Keratinocyte (primary cell): ENCODE measurements at regions not wholly inside any gene's neighbourhood (a gene's known extent, or its start where the extent isn't known, plus 50 kb on each side); places are given as distances from the start of the nearest gene placed in this dataset.

ENCODE experiments used
- DNase-seq: peaks from one replicate; pipeline ENCODE4 v3.0.0-alpha.2; 2011; ENCODE audit warnings: low read depth, missing footprints, low spot score
- FAIRE-seq: peaks from 2 replicates; lab custom pipeline; 2011; peaks lifted over from hg19 to GRCh38; lab: Jason Lieb, UNC
- H2AFZ ChIP-seq: 2 replicates; pipeline ENCODE4 v1.6.0; 2012; ENCODE audit warnings: low read length, control low read depth, inconsistent platforms; ENCODE audit not compliant: control insufficient read depth
- H3K27ac ChIP-seq: 2 replicates; pipeline ENCODE4 v1.5.1; 2011; ENCODE audit warnings: low read length; ENCODE audit not compliant: control insufficient read depth, insufficient read depth
- H3K27me3 ChIP-seq: 3 replicates; pipeline ENCODE4 v1.6.0; 2011; ENCODE audit warnings: low read length; ENCODE audit not compliant: control insufficient read depth, insufficient read depth; ENCODE audit errors: extremely low read depth
- H3K36me3 ChIP-seq, 2 experiments: 2 replicates in 1 of 2; 3 replicates in 1 of 2; pipeline ENCODE4 v1.5.1; 2011; ENCODE audit warnings: low read length in 2 of 2, mild to moderate bottlenecking in 1 of 2; ENCODE audit not compliant: control insufficient read depth in 2 of 2, insufficient read depth in 2 of 2; ENCODE audit errors: extremely low read depth in 1 of 2
- H3K4me1 ChIP-seq: 3 replicates; pipeline ENCODE4 v1.5.1; 2011; ENCODE audit warnings: low read length; ENCODE audit not compliant: control insufficient read depth, insufficient read depth; ENCODE audit errors: extremely low read depth
- H3K4me2 ChIP-seq: 3 replicates; pipeline ENCODE4 v1.6.0; 2011; ENCODE audit warnings: low read depth, low read length; ENCODE audit not compliant: control insufficient read depth, insufficient read depth; ENCODE audit errors: extremely low read depth
- H3K4me3 ChIP-seq, 3 experiments: fragments of 200-600 bp in 1 of 3; sonication (generic) in 1 of 3; 2 replicates in 2 of 3; 3 replicates in 1 of 3; pipeline ENCODE4 v1.5.1; 2011 to 2016; ENCODE audit warnings: low read length in 3 of 3, mild to moderate bottlenecking in 3 of 3, control low read depth in 2 of 3, inconsistent platforms in 1 of 3, low read depth in 1 of 3, mixed read lengths in 1 of 3, mixed run types in 1 of 3, moderate library complexity in 1 of 3; ENCODE audit not compliant: control insufficient read depth in 2 of 3, insufficient read depth in 2 of 3; ENCODE audit errors: extremely low read depth in 1 of 3
- H3K79me2 ChIP-seq: 2 replicates; pipeline ENCODE4 v1.6.0; 2012; ENCODE audit warnings: low read length; ENCODE audit not compliant: control insufficient read depth, insufficient read depth
- H3K9ac ChIP-seq: 3 replicates; pipeline ENCODE4 v1.6.0; 2011; ENCODE audit warnings: low read length; ENCODE audit not compliant: control insufficient read depth, insufficient read depth; ENCODE audit errors: extremely low read depth
- H3K9me1 ChIP-seq: 3 replicates; pipeline ENCODE4 v1.6.0; 2011; ENCODE audit warnings: low read length; ENCODE audit not compliant: control insufficient read depth, insufficient read depth; ENCODE audit errors: extremely low read depth
- H3K9me3 ChIP-seq: 2 replicates; pipeline ENCODE4 v1.5.1; 2012; ENCODE audit warnings: low read depth, low read length; ENCODE audit not compliant: control insufficient read depth
- H4K20me1 ChIP-seq: 3 replicates; pipeline ENCODE4 v1.6.0; 2011; ENCODE audit warnings: low read length; ENCODE audit not compliant: control insufficient read depth, insufficient read depth; ENCODE audit errors: extremely low read depth
- CTCF ChIP-seq, 3 experiments: IDR thresholded peaks in 1 of 3; conservative IDR thresholded peaks in 1 of 3; optimal IDR thresholded peaks in 1 of 3; 2 replicates in 2 of 3; 3 replicates in 1 of 3; pipeline versions ENCODE3 to v1.5.1; 2011; ENCODE audit warnings: low read length in 3 of 3, mild to moderate bottlenecking in 3 of 3, moderate library complexity in 2 of 3, control low read depth in 1 of 3, inconsistent platforms in 1 of 3; ENCODE audit not compliant: insufficient read depth in 2 of 3; ENCODE audit errors: extremely low read depth in 1 of 3
- EZH2 ChIP-seq: IDR thresholded peaks from one replicate; pipeline ENCODE4 v1.6.1; 2012; ENCODE audit warnings: inconsistent platforms, mild to moderate bottlenecking, low read length, moderate library complexity
- dilution Hi-C: fragments of 300-500 bp; cut with MboI; formaldehyde crosslinking; loops from one replicate; pipeline ENCODE4 v1.7.0; 2020; ENCODE audit warnings: low sequenced_read_pairs; ENCODE audit not compliant: extremely low pct_ligation_motif_present

GRCh38 chr6:47396401-47397069, 81.1 kb upstream of the CD2AP start:
- TF ChIP-seq EZH2 (no peak), CTCF (optimal IDR thresholded peaks at IDR 0.05 in 1 of 3, IDR thresholded peaks at IDR 0.05 in 1 of 3, conservative IDR thresholded peaks at IDR 0.05 in 1 of 3; ENCODE audit: extremely low read depth in 1 of 3, insufficient read depth in 2 of 3, low read length in 3 of 3) (no peak)
- Histone ChIP-seq H4K20me1 (no peaks in the 10 kb centered on the region), H3K79me2 (no peaks in the 10 kb centered on the region), H3K27me3 (no peaks in the 10 kb centered on the region), H3K9me3 (no peaks in the 10 kb centered on the region), H3K4me2 (no peak overlapping the region), H3K36me3 (no peaks in the 10 kb centered on the region), H3K9ac (no peak overlapping the region), H3K27ac (no peak overlapping the region), H3K9me1 (no peaks in the 10 kb centered on the region), H3K4me3 (no peak overlapping the region), H2AFZ (no peak overlapping the region), H3K4me1 (no peaks in the 10 kb centered on the region)
- dilution Hi-C loops, result no loop called here
- DNase-seq (no peak), FAIRE-seq (no peak)

GRCh38 chr6:47400581-47400980, 77.0 kb upstream of the CD2AP start:
- Histone ChIP-seq H3K79me2 (no peaks in the 10 kb centered on the region), H3K9me3 (no peaks in the 10 kb centered on the region), H3K27me3 (no peaks in the 10 kb centered on the region), H3K4me2 (no peak overlapping the region), H3K9me1 (no peaks in the 10 kb centered on the region), H3K4me3 (no peak overlapping the region), H3K27ac (no peak overlapping the region), H4K20me1 (no peaks in the 10 kb centered on the region), H3K4me1 (no peaks in the 10 kb centered on the region), H2AFZ (no peak overlapping the region), H3K9ac (no peak overlapping the region), H3K36me3 (no peaks in the 10 kb centered on the region)
- FAIRE-seq, result no peak
- TF ChIP-seq CTCF (optimal IDR thresholded peaks at IDR 0.05 in 1 of 3, IDR thresholded peaks at IDR 0.05 in 1 of 3, conservative IDR thresholded peaks at IDR 0.05 in 1 of 3; ENCODE audit: extremely low read depth in 1 of 3, insufficient read depth in 2 of 3, low read length in 3 of 3), result no peak
- dilution Hi-C loops, result no loop called here
- DNase-seq, result no peak
